ENCODE measurements at regions not wholly inside any gene's neighbourhood (a gene's known extent, or its start where the extent isn't known, plus 50 kb on each side); places are given as distances from the start of the nearest gene placed in this dataset.

GRCh38 chr2:153072077-153072476, 353.7 kb downstream of the ARL6IP6 start:
- TF ChIP-seq POLR2A (IDR thresholded peaks at IDR 0.05): no peak
- TF ChIP-seq CTCF (IDR thresholded peaks at IDR 0.05): no peak
